ENCODE measurements at regions not wholly inside any gene's neighbourhood (a gene's known extent, or its start where the extent isn't known, plus 50 kb on each side); places are given as distances from the start of the nearest gene placed in this dataset.

GRCh38 chr1:65092691-65093090 lies 55.3 kb upstream of the AK4 start:
- Histone ChIP-seq H3K9ac (ENCODE audit: low read length in 2 of 2) (no peak overlapping the region), H3K36me3 (ENCODE audit: control insufficient read depth in 2 of 2, insufficient read depth in 2 of 2, low read length in 2 of 2) (no peaks in the 10 kb centered on the region), H3K4me1 (ENCODE audit: control insufficient read depth, insufficient read depth, low read length) (no peaks in the 10 kb centered on the region), H3K27me3 (ENCODE audit: control insufficient read depth in 1 of 2, insufficient read depth in 2 of 2, low read length in 2 of 2) (no peaks in the 10 kb centered on the region), H3K9me3 (ENCODE audit: control insufficient read depth in 2 of 2, low read length in 2 of 2) (no peaks in the 10 kb centered on the region), H3K27ac (ENCODE audit: low read length) (no peak overlapping the region), H3K4me3 (ENCODE audit: low read length in 2 of 2) (no peak overlapping the region)

- no peak overlapping the region for H3K9ac ChIP-seq (ENCODE audit: low read length in 2 of 2)
- no peak overlapping the region for H3K27ac ChIP-seq (ENCODE audit: low read length)
- H3K27me3 ChIP-seq (ENCODE audit: control insufficient read depth in 1 of 2, insufficient read depth in 2 of 2, low read length in 2 of 2), result no peaks in the 10 kb centered on the region
- no peaks in the 10 kb centered on the region for H3K9me3 ChIP-seq (ENCODE audit: control insufficient read depth in 2 of 2, low read length in 2 of 2)
- no peaks in the 10 kb centered on the region for H3K4me1 ChIP-seq (ENCODE audit: control insufficient read depth, insufficient read depth, low read length)
- H3K4me3 ChIP-seq (ENCODE audit: low read length in 2 of 2), result no peak overlapping the region
- H3K36me3 ChIP-seq (ENCODE audit: control insufficient read depth in 2 of 2, insufficient read depth in 2 of 2, low read length in 2 of 2), result no peaks in the 10 kb centered on the region
Observed at GRCh38 chr1:65097076-65097475, 50.9 kb upstream of the AK4 start.

Measured in stomach smooth muscle (tissue), 2 donors.